K562 (cell line): ENCODE measurements at regions not wholly inside any gene's neighbourhood (a gene's known extent, or its start where the extent isn't known, plus 50 kb on each side); places are given as distances from the start of the nearest gene placed in this dataset.

Source experiments
- ATAC-seq: fragments of 200-7000 bp; cut with Tn5 transposase; 3 replicates; pipeline ENCODE4 v1.9.1; 2020; ENCODE audit warnings: moderate library complexity
- BruUV-seq: library from RNA; stranded (reverse); fragments of 400-500 nt; replicated peaks from 2 replicates; lab custom pipeline; 2021; lab: Mats Ljungman, UMichigan
- CTCF ChIA-PET: fragments of 300-600 bp; formaldehyde crosslinking; extraction: SDS; loops from one replicate; lab custom pipeline; 2021; ENCODE audit warnings: low intra/inter-chr PET ratio; lab: Yijun Ruan, JAX
- POLR2A ChIA-PET: fragments of 300-600, 350-650 bp; sonication (Branson Sonifier 250); formaldehyde crosslinking; extraction: SDS; loops from one replicate; lab custom pipeline; 2021; ENCODE audit warnings: antibody characterized with exemption, inconsistent platforms; lab: Yijun Ruan, JAX
- DNase-seq, 4 experiments: peaks; one replicate each; pipeline versions ENCODE4 v3.0.0 to v3.0.0-alpha.2; 2011 to 2018; ENCODE audit warnings: low spot score in 3 of 4, mixed read lengths in 3 of 4; ENCODE audit errors: extremely low read depth in 1 of 4
- FAIRE-seq: peaks from 2 replicates; lab custom pipeline; 2011; peaks lifted over from hg19 to GRCh38; lab: Jason Lieb, UNC
- H2AFZ ChIP-seq: 2 replicates; pipeline ENCODE4 v1.6.0; 2011; ENCODE audit warnings: low read depth, low read length, control low read depth, inconsistent platforms
- H3K27ac ChIP-seq: fragments of 200-600 bp; 3 replicates; pipeline ENCODE4 v1.8.0; 2011; ENCODE audit warnings: low read depth, mild to moderate bottlenecking, control low read depth, inconsistent platforms, low read length, moderate library complexity, mixed read lengths; ENCODE audit errors: extremely low read depth
- H3K27me3 ChIP-seq, 2 experiments: fragments of 300-600 bp in 1 of 2; 2 replicates in 1 of 2; 3 replicates in 1 of 2; pipeline versions ENCODE4 v1.6.0 to v1.8.0; 2011; ENCODE audit warnings: inconsistent platforms in 2 of 2, low read length in 2 of 2, mild to moderate bottlenecking in 1 of 2, mixed read lengths in 1 of 2, moderate library complexity in 1 of 2; ENCODE audit not compliant: control insufficient read depth in 2 of 2, insufficient read depth in 2 of 2
- H3K36me3 ChIP-seq: fragments of 300-600 bp; 3 replicates; pipeline ENCODE4 v1.8.0; 2011; ENCODE audit warnings: mild to moderate bottlenecking, low read length, inconsistent platforms; ENCODE audit not compliant: control insufficient read depth, insufficient read depth
- H3K4me1 ChIP-seq, 2 experiments: fragments of 200-600 bp in 1 of 2; replicated peaks in 1 of 2; 2 replicates in 1 of 2; 3 replicates in 1 of 2; pipeline versions ENCODE4 v1.5.1 to v1.8.0; 2011; ENCODE audit warnings: inconsistent platforms in 2 of 2, low read length in 2 of 2, mild to moderate bottlenecking in 1 of 2, mixed read lengths in 1 of 2, moderate library complexity in 1 of 2; ENCODE audit not compliant: control insufficient read depth in 2 of 2, insufficient read depth in 2 of 2
- H3K4me2 ChIP-seq: 2 replicates; pipeline ENCODE4 v1.6.1; 2011; ENCODE audit warnings: low read length, control low read depth, inconsistent platforms, mixed read lengths; ENCODE audit not compliant: insufficient read depth
- H3K4me3 ChIP-seq: fragments of 200-600 bp; sonication (generic), shearing (Covaris generic); 2 replicates; pipeline ENCODE4 v1.5.1; 2016; ENCODE audit warnings: control low read depth, inconsistent platforms
- H3K79me2 ChIP-seq: fragments of 200-600 bp; 3 replicates; pipeline ENCODE4 v1.8.0; 2011; ENCODE audit warnings: low read length, inconsistent platforms; ENCODE audit not compliant: control insufficient read depth, insufficient read depth
- H3K9ac ChIP-seq, 2 experiments: 2 replicates each; pipeline versions ENCODE4 v1.6.0 to v1.6.1; 2011; ENCODE audit warnings: low read depth in 2 of 2, low read length in 2 of 2, control low read depth in 1 of 2, inconsistent platforms in 1 of 2, mild to moderate bottlenecking in 1 of 2, mixed read lengths in 1 of 2; ENCODE audit not compliant: insufficient read depth in 1 of 2
- H3K9me1 ChIP-seq: one replicate; pipeline ENCODE4 v1.6.0; 2011; ENCODE audit warnings: inconsistent platforms, mild to moderate bottlenecking, low read length, moderate library complexity; ENCODE audit not compliant: control insufficient read depth, insufficient read depth
- H3K9me3 ChIP-seq: replicated peaks from 2 replicates; pipeline ENCODE4 v1.5.1; 2011; ENCODE audit warnings: low read depth, low read length, inconsistent platforms; ENCODE audit not compliant: control insufficient read depth, insufficient read depth
- H4K20me1 ChIP-seq: replicated peaks from 2 replicates; pipeline ENCODE4 v1.6.1; 2011; ENCODE audit warnings: low read length, inconsistent platforms, mixed read lengths; ENCODE audit not compliant: control insufficient read depth, insufficient read depth
- ARID4B ChIP-seq: sonication (generic); formaldehyde crosslinking; IDR thresholded peaks from 2 replicates; pipeline ENCODE4 v1.8.0; 2022; ENCODE audit warnings: mild to moderate bottlenecking, missing genetic modification reagents
- E2F3 ChIP-seq: fragments of 250-450 bp; sonication (Bioruptor Pico); IDR thresholded peaks from 2 replicates; pipeline ENCODE4 v1.4.0; 2020; ENCODE audit warnings: mild to moderate bottlenecking
- JUN ChIP-seq, 2 experiments: sonication (generic) in 1 of 2; formaldehyde crosslinking in 1 of 2; IDR thresholded peaks; 2 replicates each; pipeline versions ENCODE4 v1.6.1 to v1.8.0; 2012 to 2022; ENCODE audit warnings: borderline replicate concordance in 2 of 2, mild to moderate bottlenecking in 2 of 2, improper control_type of control experiment in 1 of 2, low read depth in 1 of 2, low read length in 1 of 2, missing genetic modification reagents in 1 of 2
- PATZ1 ChIP-seq: fragments of 250-450 bp; sonication (Bioruptor Pico); IDR thresholded peaks from 2 replicates; pipeline ENCODE4 v1.5.0; 2020; ENCODE audit warnings: mild to moderate bottlenecking, borderline replicate concordance
- PURB ChIP-seq: sonication (generic); formaldehyde crosslinking; IDR thresholded peaks from 2 replicates; pipeline ENCODE4 v1.9.0; 2021; ENCODE audit warnings: low read depth, mild to moderate bottlenecking, missing genetic modification reagents
- RAD21 ChIP-seq, 2 experiments: fragments of 250-450 bp in 1 of 2; fragments of 450-650 bp in 1 of 2; sonication (Bioruptor Pico) in 1 of 2; formaldehyde crosslinking in 1 of 2; IDR thresholded peaks in 1 of 2; conservative IDR thresholded peaks in 1 of 2; 2 replicates each; pipeline versions ENCODE4 v1.4.0 to v1.8.0; 2020 to 2022; ENCODE audit warnings: mild to moderate bottlenecking in 2 of 2, moderate library complexity in 1 of 2
- TARDBP ChIP-seq: fragments of 450-650 bp; IDR thresholded peaks from 2 replicates; pipeline ENCODE4 v1.6.1; 2016
- U2AF1 ChIP-seq: fragments of 200-400 bp; formaldehyde crosslinking; optimal IDR thresholded peaks from 2 replicates; pipeline ENCODE3; 2017; ENCODE audit warnings: mild to moderate bottlenecking, low read depth, low read length, moderate library complexity
- ZFPM2 ChIP-seq: fragments of 250-450 bp; sonication (Bioruptor Pico); IDR thresholded peaks from 2 replicates; pipeline ENCODE4 v1.5.1; 2022; ENCODE audit warnings: mild to moderate bottlenecking
- ZNF165 ChIP-seq: fragments of 250-450 bp; sonication (Bioruptor Pico); IDR thresholded peaks from 2 replicates; pipeline ENCODE4 v1.4.0; 2020; ENCODE audit warnings: borderline replicate concordance
- ZNF217 ChIP-seq: sonication (generic); formaldehyde crosslinking; IDR thresholded peaks from 2 replicates; pipeline ENCODE4 v1.8.0; 2022; ENCODE audit warnings: mild to moderate bottlenecking, missing genetic modification reagents
- WGBS: fragments of 100-300 bp; shearing (Covaris generic); methylation state at CpG from one replicate; pipeline ENCODE4 v1.1.6; 2016; ENCODE audit warnings: low coverage, mixed read lengths; ENCODE audit not compliant: insufficient coverage; ENCODE audit errors: missing lambda C conversion rate; 5-methylcytosine and 5-hydroxymethylcytosine counted together
- in situ Hi-C: fragments of 300-500 bp; cut with MboI; formaldehyde crosslinking; loops from 4 replicates; pipeline ENCODE4 v1.15.0; 2018; ENCODE audit warnings: inconsistent platforms, mixed read lengths
- intact Hi-C: fragments of 100-400 bp; cut with micrococcal nuclease; formaldehyde crosslinking; loops from 2 replicates; pipeline ENCODE4 v1.14.2; 2022
- TF ChIP-seq, protein P1 (sequence below): conservative IDR thresholded peaks from 2 replicates; pipeline ENCODE4 v1.6.1; 2011; ENCODE audit warnings: low read depth, mild to moderate bottlenecking, low read length; ENCODE audit not compliant: control insufficient read depth

DNA sequence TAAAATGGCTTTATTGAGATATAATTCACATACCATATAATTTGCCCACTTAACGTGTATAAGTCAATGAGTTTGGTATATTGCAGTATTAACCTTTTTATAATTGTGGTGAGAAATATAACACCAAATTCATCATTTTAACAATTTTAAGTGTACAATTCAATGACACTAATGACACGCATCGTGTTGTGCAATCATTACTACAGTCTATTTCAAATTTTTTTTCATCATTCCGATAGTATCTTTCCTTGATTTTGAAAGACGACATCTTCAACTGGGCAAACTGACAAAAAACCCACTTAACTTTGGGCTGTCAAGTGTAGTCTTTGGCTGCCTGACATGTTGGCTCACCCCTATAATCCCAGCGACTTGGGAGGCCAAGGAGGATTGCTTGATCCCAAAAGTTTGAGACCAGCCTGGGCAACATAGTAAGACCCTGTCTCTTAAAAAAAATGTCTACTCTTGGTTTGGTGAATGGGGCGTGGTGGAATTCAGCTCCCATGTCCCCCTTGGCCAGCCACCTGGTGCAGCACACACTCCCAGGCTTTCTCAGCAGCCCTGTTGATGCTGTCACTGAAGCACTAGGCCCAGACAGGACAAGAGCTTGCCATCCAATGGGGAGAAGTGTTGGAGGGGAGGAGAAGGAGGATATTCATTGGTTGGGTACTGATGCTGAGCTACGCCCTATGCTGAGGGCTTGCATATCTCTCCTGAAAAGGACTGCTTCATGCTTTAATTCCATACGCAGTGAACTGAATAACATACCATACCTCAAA lies 150.5 kb downstream of the CD83 start (continued):
- no peak for TF ChIP-seq PATZ1 (CRISPR knock-in tag)
- TF ChIP-seq E2F3 (CRISPR knock-in tag), result no peak
- TF ChIP-seq ZFPM2 (CRISPR knock-in tag), result no peak

DNA sequence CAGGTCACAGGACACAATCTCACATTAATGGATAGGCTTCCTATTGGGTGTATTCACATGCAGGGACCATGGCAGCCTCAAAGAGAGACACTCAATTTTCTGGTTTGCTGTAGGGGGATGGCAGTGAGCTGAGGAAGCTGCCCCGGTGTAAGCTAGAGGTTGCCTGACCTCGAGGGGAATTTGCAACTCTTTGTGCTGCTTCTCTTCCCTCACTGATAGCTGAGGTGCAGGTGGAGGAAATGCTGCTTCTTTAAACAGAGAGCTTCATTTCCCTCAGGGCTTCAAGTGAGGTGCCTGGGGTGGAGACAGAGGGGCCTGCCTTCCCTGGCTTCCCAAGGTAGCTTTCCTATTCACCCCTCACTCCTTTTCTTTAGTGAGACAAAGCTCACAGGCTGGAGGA lies 151.9 kb downstream of the CD83 start:
- H2AFZ ChIP-seq, result no peak overlapping the region
- H3K79me2 ChIP-seq, result no peaks in the 10 kb centered on the region
- no peak overlapping the region for H3K4me3 ChIP-seq
- H3K27me3 ChIP-seq, result peaks cover 0 to 5% of the 10 kb centered on the region in 2 experiments; a peak in 2 of 5 replicates
- in situ Hi-C loops, result no loop called here
- 9% methylated on average over 2 of the region's 2 CpGs for WGBS
- CTCF ChIA-PET, result no interaction called here
- DNase-seq (no peak), FAIRE-seq (no peak), ATAC-seq (no peak)
- H3K4me1 ChIP-seq, result peaks cover 5 to 8% of the 10 kb centered on the region in 2 experiments; a peak in 4 of 5 replicates
- no peak overlapping the region for H3K4me2 ChIP-seq
- H4K20me1 ChIP-seq, result no peaks in the 10 kb centered on the region
- no TSS peak for BruUV-seq
- no peak overlapping the region for H3K9ac ChIP-seq
- H3K9me3 ChIP-seq, result peaks cover 6% of the 10 kb centered on the region
- no peaks in the 10 kb centered on the region for H3K9me1 ChIP-seq
- H3K36me3 ChIP-seq, result no peaks in the 10 kb centered on the region
- no peak overlapping the region for H3K27ac ChIP-seq
- POLR2A ChIA-PET, result interaction anchor here (1.2 to 1.6 kb wide), 2 partner anchors 13 to 21 kb away, joined by 3 to 8 read pairs; no protein-coding TSS in a partner anchor
- intact Hi-C loops, result no loop called here
- TF ChIP-seq TARDBP (no peak), U2AF1 (no peak), ZNF165 (CRISPR knock-in tag) (no peak), PURB (CRISPR knock-in tag) (no peak), ARID4B (CRISPR knock-in tag) (no peak), JUN (IDR thresholded peaks at IDR 0.05; ENCODE audit: borderline replicate concordance, low read depth, low read length) (no peak), JUN (CRISPR knock-in tag; IDR thresholded peaks at IDR 0.05; ENCODE audit: borderline replicate concordance) (no peak), ZNF217 (CRISPR knock-in tag) (no peak), RAD21 (CRISPR knock-in tag; conservative IDR thresholded peaks at IDR 0.05 in 1 of 2, IDR thresholded peaks at IDR 0.05 in 1 of 2) (no peak)
- TF ChIP-seq, protein P1, sequence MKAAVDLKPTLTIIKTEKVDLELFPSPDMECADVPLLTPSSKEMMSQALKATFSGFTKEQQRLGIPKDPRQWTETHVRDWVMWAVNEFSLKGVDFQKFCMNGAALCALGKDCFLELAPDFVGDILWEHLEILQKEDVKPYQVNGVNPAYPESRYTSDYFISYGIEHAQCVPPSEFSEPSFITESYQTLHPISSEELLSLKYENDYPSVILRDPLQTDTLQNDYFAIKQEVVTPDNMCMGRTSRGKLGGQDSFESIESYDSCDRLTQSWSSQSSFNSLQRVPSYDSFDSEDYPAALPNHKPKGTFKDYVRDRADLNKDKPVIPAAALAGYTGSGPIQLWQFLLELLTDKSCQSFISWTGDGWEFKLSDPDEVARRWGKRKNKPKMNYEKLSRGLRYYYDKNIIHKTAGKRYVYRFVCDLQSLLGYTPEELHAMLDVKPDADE, result no peak
